Endothelial cell of umbilical vein (primary cell): ENCODE measurements at regions not wholly inside any gene's neighbourhood (a gene's known extent, or its start where the extent isn't known, plus 50 kb on each side); places are given as distances from the start of the nearest gene placed in this dataset.

ENCODE experiments used
- BruUV-seq: library from RNA; stranded (reverse); fragments of 400-500 nt; replicated peaks from 2 replicates; lab custom pipeline; 2021; lab: Mats Ljungman, UMichigan
- CTCF ChIA-PET: fragments of 300-600, 350-600 bp; sonication (Branson Sonifier 250); formaldehyde crosslinking; loops from one replicate; lab custom pipeline; 2021; ENCODE audit warnings: antibody characterized with exemption, inconsistent platforms; lab: Charles Lee
- POLR2A ChIA-PET: fragments of 300-600, 350-600 bp; sonication (Branson Sonifier 250); formaldehyde crosslinking; loops from one replicate; lab custom pipeline; 2021; ENCODE audit warnings: antibody characterized with exemption, inconsistent platforms; lab: Charles Lee
- DNase-seq: peaks from one replicate; pipeline ENCODE4 v3.0.0-alpha.2; 2011; ENCODE audit warnings: low read depth, low spot score
- FAIRE-seq: peaks from 2 replicates; lab custom pipeline; 2011; peaks lifted over from hg19 to GRCh38; lab: Jason Lieb, UNC
- H2AFZ ChIP-seq: 2 replicates; pipeline ENCODE4 v1.6.0; 2012; ENCODE audit warnings: low read depth, low read length, control low read depth, inconsistent platforms
- H3K27ac ChIP-seq: 2 replicates; pipeline ENCODE4 v1.5.1; 2011; ENCODE audit warnings: low read depth, mild to moderate bottlenecking, control low read depth, low read length, moderate library complexity; ENCODE audit not compliant: insufficient read depth
- H3K27me3 ChIP-seq, 2 experiments: 2 replicates each; pipeline versions ENCODE4 v1.6.0 to v1.6.1; 2011; ENCODE audit warnings: low read length in 2 of 2, mixed read lengths in 1 of 2; ENCODE audit not compliant: control insufficient read depth in 2 of 2, insufficient read depth in 2 of 2
- H3K36me3 ChIP-seq, 2 experiments: 2 replicates in 1 of 2; 3 replicates in 1 of 2; pipeline ENCODE4 v1.5.1; 2011; ENCODE audit warnings: low read length in 2 of 2, mild to moderate bottlenecking in 1 of 2, moderate library complexity in 1 of 2; ENCODE audit not compliant: control insufficient read depth in 2 of 2, insufficient read depth in 2 of 2; ENCODE audit errors: extremely low read depth in 1 of 2
- H3K4me1 ChIP-seq: 3 replicates; pipeline ENCODE4 v1.5.1; 2011; ENCODE audit warnings: mild to moderate bottlenecking, low read length; ENCODE audit not compliant: control insufficient read depth, insufficient read depth; ENCODE audit errors: extremely low read depth
- H3K4me2 ChIP-seq: 2 replicates; pipeline ENCODE4 v1.6.1; 2011; ENCODE audit warnings: low read length, control low read depth, mixed read lengths; ENCODE audit not compliant: insufficient read depth
- H3K4me3 ChIP-seq, 3 experiments: fragments of 200-600 bp in 1 of 3; sonication (generic), shearing (Covaris generic) in 1 of 3; replicated peaks in 1 of 3; 2 replicates each; pipeline ENCODE4 v1.5.1; 2011 to 2016; ENCODE audit warnings: control low read depth in 3 of 3, low read length in 3 of 3, mild to moderate bottlenecking in 2 of 3, inconsistent platforms in 1 of 3, low read depth in 1 of 3, moderate library complexity in 1 of 3; ENCODE audit not compliant: insufficient read depth in 1 of 3
- H3K79me2 ChIP-seq: 2 replicates; pipeline ENCODE4 v1.6.0; 2012; ENCODE audit warnings: low read length, inconsistent platforms; ENCODE audit not compliant: control insufficient read depth, insufficient read depth
- H3K9ac ChIP-seq: replicated peaks from 2 replicates; pipeline ENCODE3; 2011; ENCODE audit warnings: low read length, control low read depth; ENCODE audit not compliant: insufficient read depth; ENCODE audit errors: extremely low read depth
- H3K9me1 ChIP-seq: replicated peaks from 3 replicates; pipeline ENCODE4 v1.6.0; 2011; ENCODE audit warnings: mild to moderate bottlenecking, low read length; ENCODE audit not compliant: control insufficient read depth, insufficient read depth; ENCODE audit errors: extremely low read depth
- H3K9me3 ChIP-seq: replicated peaks from 2 replicates; pipeline ENCODE4 v1.5.1; 2012; ENCODE audit warnings: low read length, inconsistent platforms; ENCODE audit not compliant: control insufficient read depth, insufficient read depth
- H4K20me1 ChIP-seq: replicated peaks from 2 replicates; pipeline ENCODE3; 2011; ENCODE audit warnings: mild to moderate bottlenecking, low read length; ENCODE audit not compliant: control insufficient read depth, insufficient read depth; ENCODE audit errors: extremely low read depth
- GATA2 ChIP-seq: IDR thresholded peaks from 2 replicates; pipeline ENCODE4 v1.7.0; 2011; ENCODE audit warnings: low read depth, mild to moderate bottlenecking, moderate library complexity, mixed read lengths, low read length; ENCODE audit not compliant: insufficient read length, insufficient read depth
- JUN ChIP-seq: IDR thresholded peaks from 2 replicates; pipeline ENCODE4 v1.6.1; 2011; ENCODE audit warnings: borderline replicate concordance, low read depth; ENCODE audit not compliant: insufficient read length, insufficient read depth
- MYC ChIP-seq: IDR thresholded peaks from one replicate; pipeline ENCODE4 v1.6.1; 2011; ENCODE audit warnings: mild to moderate bottlenecking, low read depth, low read length
- POLR2A ChIP-seq: IDR thresholded peaks from 2 replicates; pipeline ENCODE4 v1.6.1; 2012; ENCODE audit warnings: low read depth, mild to moderate bottlenecking, control low read depth, low read length
- POLR2AphosphoS5 ChIP-seq: IDR thresholded peaks from 2 replicates; pipeline ENCODE4 v1.6.1; 2012; ENCODE audit warnings: low read depth, mild to moderate bottlenecking, control low read depth, low read length, moderate library complexity; ENCODE audit not compliant: insufficient read depth
- dilution Hi-C: fragments of 300-500 bp; cut with MboI; formaldehyde crosslinking; loops from one replicate; pipeline ENCODE4 v1.15.0; 2019; ENCODE audit warnings: low sequenced_read_pairs; ENCODE audit not compliant: extremely low pct_ligation_motif_present
- intact Hi-C: fragments of 100-400 bp; cut with micrococcal nuclease; formaldehyde crosslinking; loops from one replicate; pipeline ENCODE4 v1.10.0; 2022
- TF ChIP-seq, protein P1 (sequence below): IDR thresholded peaks from 2 replicates; pipeline ENCODE4 v1.6.1; 2011; ENCODE audit not compliant: insufficient read depth, insufficient read length
- TF ChIP-seq, protein P2 (sequence below), 2 donors: IDR thresholded peaks; 1 replicate in 1 of 2; 2 replicates in 1 of 2; pipeline ENCODE4 v1.5.1; 2011; ENCODE audit warnings: low read length in 2 of 2, mild to moderate bottlenecking in 2 of 2, moderate library complexity in 2 of 2, control low read depth in 1 of 2, inconsistent platforms in 1 of 2, low read depth in 1 of 2; ENCODE audit not compliant: insufficient read depth in 1 of 2; ENCODE audit errors: extremely low read depth in 1 of 2

DNA sequence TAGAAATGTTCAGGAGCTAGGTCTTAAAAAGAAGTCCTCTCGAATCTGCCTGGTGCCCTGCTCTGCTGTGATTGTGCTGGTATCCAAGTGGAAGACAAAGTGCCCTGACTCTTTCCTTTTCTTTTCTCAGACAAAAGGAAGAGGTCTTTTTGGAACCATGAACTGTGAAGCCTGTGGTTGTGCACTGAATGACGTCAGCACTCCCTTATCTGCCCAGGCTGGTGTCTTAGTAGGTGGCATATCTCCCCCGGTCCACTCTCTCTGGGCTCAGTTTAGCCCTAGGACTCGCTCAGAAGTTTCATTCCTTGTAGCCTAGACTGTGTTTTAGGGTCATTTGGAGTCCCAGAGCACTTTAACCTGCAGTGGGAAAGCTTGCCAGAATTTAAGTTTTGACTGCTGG lies 400.3 kb upstream of the CT83 start:
- Histone ChIP-seq H3K4me3 (no peak overlapping the region), H3K27ac (no peak overlapping the region), H3K27me3 (no peaks in the 10 kb centered on the region), H3K9me1 (no peaks in the 10 kb centered on the region), H3K4me1 (no peaks in the 10 kb centered on the region), H3K4me2 (no peak overlapping the region), H3K9ac (no peak overlapping the region), H3K36me3 (no peaks in the 10 kb centered on the region), H3K9me3 (no peaks in the 10 kb centered on the region), H4K20me1 (no peaks in the 10 kb centered on the region), H3K79me2 (no peaks in the 10 kb centered on the region), H2AFZ (no peak overlapping the region)
- no TSS peak for BruUV-seq
- TF ChIP-seq, protein P1, sequence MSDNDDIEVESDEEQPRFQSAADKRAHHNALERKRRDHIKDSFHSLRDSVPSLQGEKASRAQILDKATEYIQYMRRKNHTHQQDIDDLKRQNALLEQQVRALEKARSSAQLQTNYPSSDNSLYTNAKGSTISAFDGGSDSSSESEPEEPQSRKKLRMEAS, result no peak
- TF ChIP-seq JUN, result no peak
- TF ChIP-seq POLR2AphosphoS5, result no peak
- TF ChIP-seq POLR2A, result no peak
- no peak for TF ChIP-seq MYC
- no peak for TF ChIP-seq GATA2
- TF ChIP-seq, protein P2, sequence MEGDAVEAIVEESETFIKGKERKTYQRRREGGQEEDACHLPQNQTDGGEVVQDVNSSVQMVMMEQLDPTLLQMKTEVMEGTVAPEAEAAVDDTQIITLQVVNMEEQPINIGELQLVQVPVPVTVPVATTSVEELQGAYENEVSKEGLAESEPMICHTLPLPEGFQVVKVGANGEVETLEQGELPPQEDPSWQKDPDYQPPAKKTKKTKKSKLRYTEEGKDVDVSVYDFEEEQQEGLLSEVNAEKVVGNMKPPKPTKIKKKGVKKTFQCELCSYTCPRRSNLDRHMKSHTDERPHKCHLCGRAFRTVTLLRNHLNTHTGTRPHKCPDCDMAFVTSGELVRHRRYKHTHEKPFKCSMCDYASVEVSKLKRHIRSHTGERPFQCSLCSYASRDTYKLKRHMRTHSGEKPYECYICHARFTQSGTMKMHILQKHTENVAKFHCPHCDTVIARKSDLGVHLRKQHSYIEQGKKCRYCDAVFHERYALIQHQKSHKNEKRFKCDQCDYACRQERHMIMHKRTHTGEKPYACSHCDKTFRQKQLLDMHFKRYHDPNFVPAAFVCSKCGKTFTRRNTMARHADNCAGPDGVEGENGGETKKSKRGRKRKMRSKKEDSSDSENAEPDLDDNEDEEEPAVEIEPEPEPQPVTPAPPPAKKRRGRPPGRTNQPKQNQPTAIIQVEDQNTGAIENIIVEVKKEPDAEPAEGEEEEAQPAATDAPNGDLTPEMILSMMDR (IDR thresholded peaks at IDR 0.05; ENCODE audit: extremely low read depth in 1 of 2, insufficient read depth in 1 of 2, low read depth in 1 of 2, low read length in 2 of 2), result no peak
- intact Hi-C loops, result no loop called here
- FAIRE-seq, result no peak
- POLR2A ChIA-PET, result no interaction called here
- DNase-seq, result no peak
- dilution Hi-C loops, result no loop called here
- CTCF ChIA-PET, result no interaction called here
